Karpas-422 (cell line): ENCODE measurements at regions not wholly inside any gene's neighbourhood (a gene's known extent, or its start where the extent isn't known, plus 50 kb on each side); places are given as distances from the start of the nearest gene placed in this dataset.
A peak's percentile ranks its signal among the peaks of the same experiment; 100 is the strongest.

Experiments
- DNase-seq: peaks from one replicate; pipeline ENCODE4 v3.0.0-alpha.2; 2015
- H2AFZ ChIP-seq: fragments of 200-600 bp; sonication (generic); 2 replicates; pipeline ENCODE4 v1.6.1; 2014; ENCODE audit warnings: antibody characterized with exemption, low read length, mixed read lengths
- H3K27ac ChIP-seq: fragments of 200-600 bp; sonication (generic); 2 replicates; pipeline ENCODE4 v1.5.1; 2014; ENCODE audit warnings: mild to moderate bottlenecking, low read length, moderate library complexity
- H3K27me3 ChIP-seq: fragments of 200-600 bp; sonication (generic); 2 replicates; pipeline ENCODE4 v1.6.1; 2014; ENCODE audit warnings: low read length, mixed read lengths
- H3K36me3 ChIP-seq: fragments of 200-600 bp; sonication (generic); 2 replicates; pipeline ENCODE4 v1.6.1; 2014; ENCODE audit warnings: low read length, mixed read lengths; ENCODE audit not compliant: insufficient read depth
- H3K4me1 ChIP-seq: fragments of 200-600 bp; sonication (generic); 2 replicates; pipeline ENCODE4 v1.6.1; 2014; ENCODE audit warnings: mild to moderate bottlenecking, low read length, mixed read lengths
- H3K4me2 ChIP-seq: fragments of 200-600 bp; sonication (generic); 2 replicates; pipeline ENCODE4 v1.6.1; 2014; ENCODE audit warnings: low read length, low read depth, mild to moderate bottlenecking; ENCODE audit not compliant: poor library complexity, severe bottlenecking
- H3K4me3 ChIP-seq: fragments of 200-600 bp; sonication (generic); 2 replicates; pipeline ENCODE4 v1.5.1; 2014; ENCODE audit warnings: mild to moderate bottlenecking, antibody characterized with exemption, low read length, mixed read lengths
- H3K79me2 ChIP-seq: fragments of 200-600 bp; sonication (generic); 2 replicates; pipeline ENCODE4 v1.6.1; 2014; ENCODE audit warnings: mild to moderate bottlenecking, low read length, mixed read lengths
- H3K9ac ChIP-seq: fragments of 200-600 bp; sonication (generic); 2 replicates; pipeline ENCODE4 v1.6.0; 2014; ENCODE audit warnings: low read length
- H3K9me2 ChIP-seq: fragments of 200-600 bp; sonication (generic), shearing (Covaris generic); replicated peaks from 2 replicates; pipeline ENCODE4 v1.6.0; 2014; ENCODE audit warnings: mild to moderate bottlenecking, low read length, moderate library complexity; ENCODE audit not compliant: insufficient read depth
- H3K9me3 ChIP-seq: fragments of 300-700, 200-600 bp; sonication (generic); 2 replicates; pipeline ENCODE4 v1.6.1; 2014; ENCODE audit warnings: low read length, mixed read lengths
- H4K20me1 ChIP-seq: fragments of 200-600 bp; sonication (generic); 2 replicates; pipeline ENCODE4 v1.6.1; 2014; ENCODE audit warnings: mild to moderate bottlenecking, antibody characterized with exemption, low read length, low read depth; ENCODE audit not compliant: insufficient read depth

- Histone ChIP-seq H3K9me3 (no peaks in the 10 kb centered on the region), H3K79me2 (no peaks in the 10 kb centered on the region), H3K4me3 (no peak overlapping the region), H3K4me1 (no peaks in the 10 kb centered on the region), H2AFZ (no peak overlapping the region), H3K4me2 (no peak overlapping the region), H3K27me3 (no peaks in the 10 kb centered on the region), H3K9ac (no peak overlapping the region), H3K9me2 (no peaks in the 10 kb centered on the region), H4K20me1 (no peaks in the 10 kb centered on the region), H3K36me3 (no peaks in the 10 kb centered on the region), H3K27ac (no peak overlapping the region)
- no peak for DNase-seq
These were observed 141.2 kb downstream of the LRRC3B start for GRCh38 chr3:26763723-26764122.

DNA sequence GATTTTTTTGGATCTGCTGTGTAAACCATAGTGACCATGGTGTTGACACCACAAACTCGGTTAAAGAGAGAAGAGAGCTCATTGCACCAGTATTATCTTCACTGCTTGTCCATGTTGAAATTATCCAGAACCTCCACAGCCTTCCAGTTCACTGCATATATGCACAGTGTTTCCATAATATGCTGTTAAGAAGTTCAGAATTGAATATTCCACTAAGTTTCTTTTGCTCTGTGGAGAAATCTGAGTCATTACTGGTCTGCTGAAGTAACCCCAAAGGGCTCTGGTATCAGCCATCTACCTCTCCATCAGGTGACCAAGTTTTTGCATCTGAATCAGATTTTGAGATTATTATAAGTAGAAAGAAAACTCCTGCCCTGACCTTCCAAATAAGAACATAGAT lies 143.5 kb downstream of the LRRC3B start:
- Histone ChIP-seq H3K4me3 (no peak overlapping the region), H3K9me3 (no peaks in the 10 kb centered on the region), H3K27ac (no peak overlapping the region), H4K20me1 (no peaks in the 10 kb centered on the region), H3K9ac (no peak overlapping the region), H3K36me3 (no peaks in the 10 kb centered on the region), H3K79me2 (no peaks in the 10 kb centered on the region), H2AFZ (no peak overlapping the region), H3K4me1 (no peaks in the 10 kb centered on the region), H3K4me2 (no peak overlapping the region), H3K27me3 (no peaks in the 10 kb centered on the region), H3K9me2 (no peaks in the 10 kb centered on the region)
- DNase-seq: no peak

- Histone ChIP-seq H3K27ac (no peak overlapping the region), H3K4me3 (no peak overlapping the region), H3K9ac (no peak overlapping the region), H3K9me2 (no peaks in the 10 kb centered on the region), H3K36me3 (no peaks in the 10 kb centered on the region), H2AFZ (no peak overlapping the region), H3K4me1 (no peaks in the 10 kb centered on the region), H3K27me3 (no peaks in the 10 kb centered on the region), H4K20me1 (no peaks in the 10 kb centered on the region), H3K9me3 (no peaks in the 10 kb centered on the region), H3K4me2 (no peak overlapping the region), H3K79me2 (no peaks in the 10 kb centered on the region)
- no peak for DNase-seq
These were observed 145.6 kb downstream of the LRRC3B start for GRCh38 chr3:26768068-26768651.

DNA sequence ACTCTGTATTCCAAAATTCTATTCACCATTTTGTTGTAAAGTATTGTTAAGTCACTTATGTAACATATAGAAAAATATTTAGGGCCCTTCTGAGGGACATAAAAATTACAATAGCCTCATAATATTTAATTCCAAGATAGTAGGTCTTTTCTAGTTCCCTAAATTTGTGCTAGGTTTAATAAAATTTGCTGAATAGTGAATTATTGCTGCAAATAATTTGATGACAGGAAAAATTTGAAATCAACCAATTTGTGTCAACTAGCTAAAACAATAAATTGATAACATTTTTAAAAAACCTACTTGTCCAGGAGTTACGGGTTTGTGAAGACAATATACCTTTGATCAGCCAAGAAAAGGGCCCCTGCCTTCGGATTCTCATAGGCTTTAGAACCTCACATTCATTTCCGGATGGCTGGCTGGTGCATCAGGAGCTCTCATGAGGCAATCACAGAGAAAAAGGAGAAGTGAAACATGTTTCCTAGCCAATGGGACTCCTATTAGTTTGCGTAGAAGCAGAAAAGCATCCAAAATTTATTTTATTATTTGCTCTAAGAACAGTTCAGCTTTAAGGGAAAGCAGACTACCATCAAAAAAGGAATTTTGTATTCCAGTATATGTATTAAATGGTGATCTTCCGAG lies 177.2 kb downstream of the LRRC3B start:
- no peak overlapping the region for H3K4me2 ChIP-seq
- no peak overlapping the region for H2AFZ ChIP-seq
- H3K9me3 ChIP-seq: no peaks in the 10 kb centered on the region; the same call in 1 of the 2 replicates
- H3K9me2 ChIP-seq: no peaks in the 10 kb centered on the region
- no peaks in the 10 kb centered on the region for H3K27me3 ChIP-seq
- peak; percentile 50 for DNase-seq
- no peaks in the 10 kb centered on the region for H3K36me3 ChIP-seq
- H3K9ac ChIP-seq: no peak overlapping the region
- no peaks in the 10 kb centered on the region for H3K79me2 ChIP-seq
- no peak overlapping the region for H3K27ac ChIP-seq
- H4K20me1 ChIP-seq: no peaks in the 10 kb centered on the region
- no peak overlapping the region for H3K4me3 ChIP-seq
- H3K4me1 ChIP-seq: no peaks in the 10 kb centered on the region

DNA sequence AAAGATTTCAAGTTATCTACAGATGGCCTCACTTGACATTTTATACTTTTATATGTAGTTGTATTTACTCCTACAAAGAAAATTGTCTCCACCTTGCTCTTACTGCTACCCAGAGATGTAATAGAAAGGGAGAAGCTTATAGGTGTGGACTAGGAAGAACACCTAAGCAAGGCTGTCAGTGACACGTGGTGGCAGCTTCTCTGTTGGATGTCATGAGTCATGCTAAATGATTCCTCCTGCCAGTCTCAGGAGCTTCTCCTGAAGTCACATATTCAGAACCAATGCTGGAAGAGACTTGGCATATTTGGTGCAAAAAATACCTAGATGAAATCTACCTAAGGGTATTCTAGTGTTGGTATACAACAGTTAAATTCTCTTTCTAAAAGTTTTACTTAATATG lies 184.7 kb downstream of the LRRC3B start:
- H3K4me1 ChIP-seq: no peaks in the 10 kb centered on the region
- no peaks in the 10 kb centered on the region for H3K36me3 ChIP-seq
- H4K20me1 ChIP-seq: no peaks in the 10 kb centered on the region
- H3K27ac ChIP-seq: no peak overlapping the region
- H3K9ac ChIP-seq: no peak overlapping the region
- H3K9me2 ChIP-seq: no peaks in the 10 kb centered on the region
- H3K9me3 ChIP-seq: no peaks in the 10 kb centered on the region
- no peaks in the 10 kb centered on the region for H3K79me2 ChIP-seq
- no peak overlapping the region for H2AFZ ChIP-seq
- no peaks in the 10 kb centered on the region for H3K27me3 ChIP-seq
- no peak overlapping the region for H3K4me3 ChIP-seq
- no peak for DNase-seq
- no peak overlapping the region for H3K4me2 ChIP-seq

- Histone ChIP-seq H3K4me1 (no peaks in the 10 kb centered on the region), H3K9ac (no peak overlapping the region), H3K27me3 (no peaks in the 10 kb centered on the region), H3K9me3 (peaks cover 20% of the 10 kb centered on the region), H4K20me1 (no peaks in the 10 kb centered on the region), H2AFZ (no peak overlapping the region), H3K27ac (no peak overlapping the region), H3K79me2 (no peaks in the 10 kb centered on the region), H3K9me2 (no peaks in the 10 kb centered on the region), H3K4me3 (no peak overlapping the region), H3K36me3 (no peaks in the 10 kb centered on the region; the same call in 1 of the 2 replicates), H3K4me2 (no peak overlapping the region)
- DNase-seq: no peak
These were observed 202.9 kb downstream of the LRRC3B start for GRCh38 chr3:26825454-26825853.

- Histone ChIP-seq H3K9me2 (no peaks in the 10 kb centered on the region), H3K36me3 (no peaks in the 10 kb centered on the region), H3K9me3 (peaks cover 9% of the 10 kb centered on the region), H2AFZ (no peak overlapping the region), H3K9ac (no peak overlapping the region), H3K4me3 (no peak overlapping the region), H3K4me2 (no peak overlapping the region), H4K20me1 (no peaks in the 10 kb centered on the region), H3K4me1 (no peaks in the 10 kb centered on the region), H3K27ac (no peak overlapping the region), H3K27me3 (no peaks in the 10 kb centered on the region), H3K79me2 (no peaks in the 10 kb centered on the region)
- DNase-seq: no peak
These were observed 204.6 kb downstream of the LRRC3B start for GRCh38 chr3:26827169-26827568.

GRCh38 chr3:26838026-26838425 lies 215.5 kb downstream of the LRRC3B start:
- Histone ChIP-seq H3K27ac (no peak overlapping the region), H3K4me3 (no peak overlapping the region), H3K9ac (no peak overlapping the region), H3K4me2 (no peak overlapping the region), H4K20me1 (no peaks in the 10 kb centered on the region), H3K36me3 (no peaks in the 10 kb centered on the region), H3K79me2 (no peaks in the 10 kb centered on the region), H3K27me3 (no peaks in the 10 kb centered on the region), H3K4me1 (no peaks in the 10 kb centered on the region), H2AFZ (no peak overlapping the region), H3K9me2 (no peaks in the 10 kb centered on the region), H3K9me3 (no peaks in the 10 kb centered on the region)
- DNase-seq: no peak
